NOMO-1 treated with DMSO at 0.1 percent for 48 hours (cell line): ENCODE measurements at regions not wholly inside any gene's neighbourhood (a gene's known extent, or its start where the extent isn't known, plus 50 kb on each side); places are given as distances from the start of the nearest gene placed in this dataset.
A peak's percentile ranks its signal among the peaks of the same experiment; 100 is the strongest.

Source experiments
- DNase-seq: peaks from one replicate; lab custom pipeline; 2025; ENCODE audit not compliant: unreplicated experiment; lab: John Stamatoyannopoulos, UW

DNA sequence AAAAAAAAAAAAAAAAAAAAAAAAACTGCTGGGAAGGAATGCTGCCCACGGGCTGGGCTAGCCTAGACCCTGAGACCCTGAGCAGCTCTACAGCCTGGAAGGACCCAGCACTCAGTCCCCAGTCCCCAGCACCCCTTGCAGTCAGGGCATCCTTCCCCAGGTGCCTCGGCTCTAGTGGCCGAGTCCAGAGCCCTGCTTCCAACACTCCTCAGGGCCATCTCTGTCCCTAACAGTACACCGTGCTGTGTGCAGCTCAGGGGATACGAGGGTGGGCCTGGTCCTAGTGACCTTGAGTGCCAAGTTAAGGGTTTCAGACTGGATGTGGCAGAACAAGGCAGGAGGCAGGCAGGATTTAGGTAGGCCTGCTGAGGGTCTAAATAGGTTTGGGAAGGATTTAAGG lies 50.2 kb upstream of the LRP8 start:
- no peak for DNase-seq

DNA sequence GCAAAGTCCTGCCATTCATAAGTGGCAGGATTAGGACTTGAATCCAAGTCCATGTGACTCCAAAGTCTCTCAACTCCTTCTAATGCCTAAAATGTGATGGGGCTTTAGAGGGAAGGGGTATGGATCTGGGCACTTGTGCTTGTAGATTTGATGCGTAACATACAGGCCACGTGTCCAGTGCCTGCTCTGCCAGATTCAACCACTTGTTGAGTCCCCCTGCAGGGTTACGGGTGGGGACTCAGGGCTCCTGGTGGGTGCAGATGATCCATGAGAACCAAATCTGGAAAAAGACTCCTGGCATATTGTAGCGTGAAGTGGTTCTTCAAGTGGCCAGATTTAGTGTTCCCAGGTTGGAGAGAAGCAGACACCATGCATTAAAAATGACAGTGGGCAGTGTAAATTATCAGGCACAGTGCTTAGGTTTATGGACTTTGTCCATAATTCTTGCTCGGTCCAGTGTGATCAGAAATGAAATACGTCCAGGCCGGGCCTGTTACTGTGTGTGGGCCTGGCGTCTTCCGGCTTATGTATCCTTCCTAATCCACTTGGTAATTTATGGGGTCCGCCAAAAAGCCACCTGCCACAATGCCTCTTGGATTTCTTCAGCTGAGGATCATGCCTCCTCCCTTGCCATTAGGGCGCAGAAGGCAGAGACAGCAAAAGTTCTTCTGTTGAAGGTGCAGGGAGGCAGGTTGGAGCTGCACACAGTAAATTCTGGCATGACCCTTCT lies 51.2 kb upstream of the LRP8 start:
- no peak for DNase-seq

DNA sequence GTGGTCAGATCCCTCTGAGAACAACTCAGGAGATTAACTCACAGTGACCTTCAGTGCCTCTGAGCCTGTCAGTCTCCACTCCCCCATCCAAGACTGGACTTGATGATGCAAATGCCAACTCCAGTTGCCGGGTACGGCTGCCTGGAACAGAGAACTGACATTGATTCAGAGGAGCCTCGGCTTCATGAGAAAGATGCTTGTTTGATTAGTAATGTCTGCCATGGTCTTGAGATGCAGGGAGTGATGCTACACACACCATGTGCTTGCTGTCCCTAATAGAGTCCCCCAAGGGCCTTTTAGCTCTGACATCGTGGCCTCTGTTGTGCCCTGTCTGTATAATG lies 51.8 kb upstream of the LRP8 start:
- no peak for DNase-seq

DNA sequence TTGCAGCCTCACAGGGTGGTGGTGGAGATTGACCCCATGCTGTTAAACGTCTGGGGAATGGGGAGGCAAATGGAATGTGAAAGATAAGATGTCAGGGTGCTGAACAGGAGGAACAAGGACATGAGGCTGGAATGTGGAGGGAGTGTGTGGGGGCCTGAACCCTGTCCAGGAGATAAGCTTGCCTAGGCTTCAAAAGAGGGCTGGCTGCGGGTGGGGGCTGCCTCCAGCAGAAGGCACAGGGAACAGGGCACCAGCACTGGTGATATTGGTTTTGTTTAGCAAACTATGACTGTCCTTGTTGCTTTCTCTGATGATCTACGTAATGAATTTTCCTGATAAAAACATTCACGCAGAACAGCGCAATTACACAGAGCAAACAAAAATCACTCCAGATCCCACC lies 52.4 kb upstream of the LRP8 start:
- no peak for DNase-seq

DNA sequence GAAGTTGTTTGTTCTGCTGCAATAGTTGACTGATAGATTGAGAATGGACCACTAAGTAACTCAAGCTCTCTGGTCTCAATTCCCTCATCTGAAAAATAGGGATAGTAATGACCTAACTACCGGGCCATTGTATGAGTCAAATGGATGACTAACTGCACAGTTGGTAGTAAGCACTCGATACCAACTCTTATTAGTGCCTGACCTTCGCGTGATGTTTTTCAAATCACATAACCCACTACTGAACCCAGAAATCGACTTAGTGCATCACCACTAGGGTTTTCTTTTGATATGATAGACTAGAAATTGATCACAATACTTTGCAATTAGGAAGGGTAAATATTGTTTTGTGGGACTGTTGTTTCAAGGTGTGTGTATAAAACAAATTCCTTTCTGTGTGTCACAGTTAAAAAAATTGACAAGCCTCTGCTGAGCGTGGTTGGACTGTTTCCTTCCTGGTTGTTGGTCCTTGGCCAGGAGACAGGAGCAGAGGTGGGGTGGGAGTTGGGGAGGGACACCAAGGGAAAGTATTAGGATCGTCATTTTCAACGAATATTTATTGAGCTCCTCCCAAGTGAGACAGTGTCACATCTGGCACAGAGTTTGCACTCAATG lies 54.0 kb upstream of the LRP8 start:
- DNase-seq = no peak

DNA sequence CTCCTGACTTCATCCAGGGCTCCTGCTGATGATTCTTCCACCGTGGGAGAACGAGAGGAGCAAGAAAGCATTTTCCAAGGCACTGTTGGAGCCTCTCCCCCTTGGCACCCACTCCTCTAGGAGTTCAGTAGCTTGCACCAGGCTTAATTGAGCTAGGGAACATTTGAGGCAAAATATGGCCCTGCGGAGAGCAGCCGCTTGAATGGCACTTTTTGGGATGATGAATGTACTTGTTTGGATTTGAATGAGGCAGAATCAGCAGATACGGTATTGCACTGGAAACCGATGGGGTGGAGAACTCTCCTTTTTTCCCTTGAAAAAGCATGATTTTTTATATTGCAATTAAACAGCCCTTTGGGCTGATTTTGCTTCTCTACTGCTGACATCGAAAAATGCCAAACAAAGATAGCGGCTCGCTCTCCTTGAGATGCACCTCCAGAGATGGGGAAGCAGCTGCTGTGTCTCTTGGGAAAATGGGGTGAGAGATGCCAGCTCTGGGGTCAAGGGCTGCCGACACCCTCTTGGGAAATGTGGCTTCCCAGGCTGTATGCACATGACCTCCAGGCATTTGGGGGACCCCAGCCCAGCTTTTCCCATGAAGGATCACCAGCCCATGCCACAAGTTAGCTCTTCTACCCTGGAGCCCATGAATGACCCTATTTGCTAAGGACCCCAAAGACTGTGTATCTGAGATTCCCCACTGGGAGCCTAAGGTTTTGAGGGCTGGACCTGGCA lies 55.4 kb upstream of the LRP8 start:
- DNase-seq = no peak

DNA sequence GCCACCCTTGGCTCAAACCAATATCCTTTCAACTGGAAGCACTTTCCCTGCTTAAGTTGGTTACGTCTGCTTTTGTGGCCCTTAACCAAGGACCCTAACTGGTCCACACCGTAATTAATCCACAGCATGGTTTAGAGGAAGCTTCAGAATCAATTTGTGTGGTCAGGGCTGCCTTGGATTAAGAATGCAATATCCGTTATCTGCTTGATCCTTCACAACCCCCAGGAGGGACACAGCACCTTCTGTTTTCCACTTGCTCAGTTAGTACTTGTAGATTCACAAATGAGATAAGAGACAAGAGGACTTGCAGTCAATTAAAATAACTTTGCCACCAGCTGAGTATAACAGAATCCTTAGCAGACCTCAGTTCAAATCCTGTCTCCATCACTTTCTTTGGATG lies 56.9 kb upstream of the LRP8 start:
- no peak for DNase-seq

DNA sequence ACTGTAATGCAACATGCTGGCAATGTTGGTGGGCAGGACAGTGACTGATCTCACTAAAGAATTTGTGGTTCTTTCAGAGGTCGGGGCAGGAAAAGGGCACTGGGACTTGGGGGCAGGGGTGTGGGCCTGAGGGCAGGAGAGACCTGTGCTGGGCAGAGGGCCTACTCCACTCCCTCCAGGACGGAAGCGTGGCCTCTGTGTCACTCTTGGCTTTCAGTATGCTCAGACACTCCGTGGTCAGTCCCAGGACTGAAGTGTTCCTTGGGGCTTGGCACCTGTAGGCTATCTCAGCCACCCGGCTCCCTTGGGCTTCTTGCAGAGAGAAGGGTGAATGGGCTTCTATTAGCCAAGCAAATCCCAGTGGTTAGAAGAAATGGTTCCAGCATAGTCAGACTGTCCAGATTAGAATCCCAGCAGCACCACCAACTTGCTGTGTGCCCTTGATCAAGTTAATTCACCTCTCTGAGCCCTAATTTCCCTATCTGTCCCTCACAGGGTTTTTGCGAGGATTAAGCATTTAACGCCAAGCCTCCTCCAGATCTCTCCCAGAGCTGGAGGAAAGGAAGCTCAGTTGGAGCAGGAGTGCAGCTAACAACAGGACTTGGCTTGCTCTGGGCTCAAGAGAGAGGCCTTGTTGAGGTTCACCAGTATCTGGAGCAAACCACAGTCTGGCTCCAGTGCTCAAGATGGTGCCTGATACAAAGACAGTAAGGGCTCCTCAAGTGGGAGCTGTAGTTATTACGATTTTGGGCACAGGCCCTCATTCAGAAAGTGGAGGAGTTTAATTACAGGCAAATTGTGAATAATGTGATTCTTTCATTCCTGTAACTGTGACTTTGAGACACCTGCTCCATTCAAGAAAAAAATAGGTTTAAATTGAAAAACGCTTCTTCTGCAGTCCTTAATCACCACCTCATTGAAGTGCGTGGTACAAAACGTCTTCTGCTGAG lies 57.7 kb upstream of the LRP8 start:
- no peak for DNase-seq

DNA sequence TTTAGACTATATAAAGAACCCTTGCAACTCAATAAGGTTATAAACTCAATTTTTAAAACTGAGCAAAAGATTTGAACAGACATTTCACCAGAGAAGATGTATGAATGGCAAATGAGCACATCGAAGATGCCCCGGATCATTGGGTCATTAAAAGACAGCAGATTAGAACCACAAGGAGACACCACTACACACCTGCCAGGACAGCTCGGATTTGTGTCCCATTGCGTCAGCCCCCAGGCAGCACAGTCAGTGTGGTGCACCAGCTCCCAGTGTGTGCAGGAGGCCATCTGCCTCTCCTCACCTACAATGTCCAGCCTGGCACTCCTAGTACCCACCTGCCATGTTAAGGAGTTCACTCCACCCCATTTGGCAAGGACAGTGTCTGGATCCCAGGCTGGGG lies 61.1 kb upstream of the LRP8 start:
- no peak for DNase-seq

DNA sequence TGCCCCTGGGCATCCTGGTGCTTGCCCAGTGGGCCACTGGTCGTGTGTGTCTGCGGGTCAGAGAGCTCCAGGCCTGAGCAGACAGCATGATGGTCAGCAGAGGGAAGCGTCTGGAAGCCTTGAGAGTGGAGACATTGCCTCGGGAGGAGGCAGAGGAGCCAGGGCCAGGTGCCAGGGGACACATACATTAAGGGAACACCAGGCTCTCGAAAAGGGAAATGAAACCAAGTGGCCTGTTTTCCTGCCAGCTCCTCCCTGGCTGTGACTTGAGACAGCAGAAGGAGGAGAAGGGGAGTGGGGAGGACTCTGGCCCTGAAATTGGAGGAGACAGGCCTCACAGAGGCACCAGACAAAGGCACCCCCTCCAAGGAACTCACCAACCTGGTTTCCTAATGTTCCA lies 62.4 kb upstream of the LRP8 start:
- peak; percentile 81 for DNase-seq

DNA sequence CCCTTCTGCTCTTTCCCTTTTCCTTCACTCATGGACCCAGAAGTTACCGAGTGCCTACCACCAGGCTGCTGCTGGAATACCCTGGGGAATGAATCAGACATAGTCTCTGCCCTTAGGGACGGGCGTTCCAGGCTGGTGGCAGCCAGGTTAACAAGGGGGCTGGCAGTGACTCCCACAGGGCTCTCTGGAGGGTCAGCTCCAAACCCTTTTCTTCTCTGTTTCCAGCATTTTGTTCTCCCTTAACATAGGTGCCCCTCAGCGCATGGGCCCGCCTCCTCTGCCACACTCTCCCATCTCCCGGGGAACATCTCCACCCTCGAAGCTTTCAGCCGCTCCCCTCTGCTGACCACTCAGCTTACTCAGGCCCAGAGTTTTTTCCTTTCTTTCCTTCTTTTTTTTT lies 62.9 kb upstream of the LRP8 start:
- no peak for DNase-seq

DNA sequence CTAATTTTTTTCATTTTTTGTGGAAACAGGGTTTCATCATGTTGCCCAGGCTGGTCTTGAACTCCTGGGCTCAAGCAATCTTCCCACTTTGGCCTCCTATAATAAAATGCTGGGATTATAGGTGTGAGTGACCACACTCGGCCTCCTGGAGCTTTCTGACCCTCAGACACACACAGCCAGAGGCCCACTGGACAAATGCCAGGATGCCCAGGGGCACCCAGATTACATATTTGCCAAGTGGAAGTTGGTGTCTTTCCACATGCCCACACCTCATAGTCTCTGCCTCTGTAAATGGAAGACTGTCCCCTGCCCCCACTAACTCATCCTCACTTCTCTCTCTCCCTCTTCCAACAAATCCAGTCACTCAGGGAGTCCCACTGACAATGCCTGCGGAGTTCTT lies 63.4 kb upstream of the LRP8 start:
- no peak for DNase-seq

DNA sequence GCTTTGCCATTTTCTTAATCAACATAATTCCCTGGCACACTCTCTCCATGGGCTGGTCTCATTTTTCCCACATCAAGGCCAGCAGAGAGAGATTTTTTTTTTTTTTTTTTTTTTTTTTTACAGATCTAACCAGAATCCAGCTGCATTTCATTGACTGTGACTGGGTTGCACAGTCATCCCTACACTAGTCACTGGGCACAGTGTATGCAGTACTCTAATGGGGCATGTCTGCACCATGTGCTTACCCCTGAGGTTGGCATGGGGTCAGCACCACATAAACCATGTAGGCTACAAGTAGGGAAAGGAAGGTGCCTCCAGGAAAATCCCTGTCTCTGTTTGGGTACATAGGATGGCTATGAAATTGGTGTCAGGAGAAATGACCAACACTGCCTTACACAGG lies 64.1 kb upstream of the LRP8 start:
- DNase-seq = no peak

DNA sequence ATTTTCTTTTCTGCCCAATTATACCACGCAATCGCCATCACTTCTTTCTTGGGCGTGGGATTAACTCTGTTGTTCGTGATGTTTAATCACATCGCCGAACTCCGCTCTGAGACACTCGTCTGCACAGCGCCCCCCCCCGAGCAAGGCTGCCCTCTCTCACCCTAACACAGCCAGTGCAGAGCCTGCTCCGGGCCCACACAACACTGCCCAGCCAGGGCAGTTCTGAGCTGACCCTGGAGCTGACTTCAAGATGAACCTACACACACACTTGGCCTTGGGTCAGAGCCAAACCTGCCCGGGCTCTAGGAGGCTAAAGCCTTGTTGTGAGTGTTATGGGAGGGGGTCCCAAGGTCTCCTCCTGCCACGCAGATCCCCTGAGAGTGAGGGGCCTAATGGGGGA lies 64.6 kb upstream of the LRP8 start:
- DNase-seq = no peak

DNA sequence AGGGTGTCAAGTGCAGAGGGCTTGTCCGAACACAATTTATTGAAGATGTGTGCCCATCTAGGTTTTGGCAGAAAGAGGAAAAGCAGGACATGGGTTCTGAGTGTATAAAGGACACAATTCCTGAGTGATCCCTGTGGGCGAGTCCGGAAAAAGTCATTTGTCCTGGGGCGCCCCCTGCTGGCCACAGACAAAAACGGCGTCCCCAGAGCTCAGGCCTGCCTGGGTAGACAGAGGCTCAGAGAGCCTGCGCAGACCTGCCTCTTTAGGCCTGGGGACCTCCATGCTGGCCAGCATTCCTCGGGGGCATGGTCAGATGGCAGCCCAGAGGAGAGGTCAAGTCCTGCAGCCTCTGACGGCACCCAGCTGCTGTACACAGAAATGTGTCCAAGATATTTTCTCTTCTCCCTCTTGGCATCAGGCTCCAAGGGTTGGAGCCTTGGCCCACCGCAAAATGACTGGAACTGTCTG lies 65.5 kb upstream of the LRP8 start:
- peak; percentile 24 for DNase-seq

DNA sequence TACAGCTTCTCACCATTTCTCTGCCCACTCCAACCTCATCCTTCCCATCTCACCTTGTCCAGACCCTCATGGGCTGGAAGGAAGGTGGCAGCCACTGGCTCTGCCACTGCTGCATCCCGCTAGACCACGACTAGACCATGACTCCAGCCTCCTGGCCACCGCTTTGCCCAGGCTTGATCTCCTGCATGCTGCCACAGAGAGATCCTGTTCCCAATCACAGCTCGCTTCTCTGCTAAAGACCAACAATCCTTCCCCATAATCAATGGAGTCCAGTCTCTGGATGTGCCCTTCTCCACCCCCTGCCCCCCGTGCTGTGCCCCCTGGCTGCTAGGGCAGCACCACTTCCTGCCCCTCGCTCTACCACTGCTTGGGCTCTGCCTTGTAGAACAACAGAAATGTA lies 64.9 kb upstream of the DMRTB1 start:
- no peak for DNase-seq

DNA sequence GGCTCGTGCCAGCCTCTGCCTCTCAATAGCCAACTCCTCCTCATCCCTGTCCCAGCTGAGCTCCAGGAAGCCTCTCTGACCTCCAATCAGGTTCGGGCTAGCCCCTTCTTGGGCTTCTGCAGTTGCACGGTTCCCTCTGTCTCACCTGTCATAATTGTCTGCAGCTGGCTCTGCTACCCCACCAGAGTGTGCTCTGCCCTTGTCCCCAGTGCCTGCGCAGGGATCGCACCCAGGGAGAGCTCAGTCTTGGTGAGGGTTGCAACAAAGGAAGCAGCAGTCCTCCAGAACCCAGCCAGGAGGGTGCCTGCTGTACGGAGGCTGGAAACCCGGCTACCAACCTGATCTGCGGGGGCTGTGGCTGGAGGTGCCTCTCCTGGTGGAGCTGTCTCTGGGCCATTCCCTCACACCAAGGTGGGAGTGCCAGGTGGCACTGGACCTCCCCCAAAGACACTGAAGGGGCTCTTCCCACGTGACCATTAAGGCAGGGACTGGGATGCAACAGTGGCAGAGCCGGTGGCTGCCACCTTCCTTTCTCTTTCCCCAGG lies 63.5 kb upstream of the DMRTB1 start:
- DNase-seq = no peak

DNA sequence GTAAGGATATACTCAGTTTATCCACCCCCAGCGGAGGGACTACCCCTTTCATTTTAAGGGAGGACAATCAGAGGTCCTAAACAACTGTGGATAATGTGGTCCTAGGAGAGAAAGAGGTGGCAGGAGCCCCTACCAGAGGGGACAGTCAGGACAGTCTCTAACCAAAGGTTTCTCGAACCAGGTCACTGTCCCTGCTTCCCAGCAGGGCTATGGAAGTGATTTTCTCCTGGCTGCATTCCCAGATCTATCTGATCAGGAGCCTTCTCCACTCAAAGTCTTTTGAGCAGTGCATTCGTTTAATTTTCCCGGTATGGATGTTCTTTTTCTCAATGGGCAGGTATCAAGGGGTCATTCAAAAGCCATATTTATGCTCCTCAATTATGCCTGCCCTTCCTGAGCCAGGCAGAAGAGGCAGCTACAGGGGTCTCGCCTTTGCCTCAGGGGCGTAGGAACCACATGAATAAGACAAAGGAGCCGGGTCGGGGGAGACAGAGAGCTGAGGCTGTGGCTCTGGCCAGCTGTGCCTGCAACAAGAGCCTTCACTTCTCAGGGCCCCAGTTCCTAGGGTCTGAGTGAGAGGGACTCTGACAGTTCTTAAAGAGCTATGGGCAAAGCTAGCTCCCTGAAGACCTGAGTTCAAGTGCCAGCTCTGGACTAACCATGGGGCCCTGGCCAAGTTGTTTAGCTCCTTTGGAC lies 62.5 kb upstream of the DMRTB1 start:
- DNase-seq = no peak

DNA sequence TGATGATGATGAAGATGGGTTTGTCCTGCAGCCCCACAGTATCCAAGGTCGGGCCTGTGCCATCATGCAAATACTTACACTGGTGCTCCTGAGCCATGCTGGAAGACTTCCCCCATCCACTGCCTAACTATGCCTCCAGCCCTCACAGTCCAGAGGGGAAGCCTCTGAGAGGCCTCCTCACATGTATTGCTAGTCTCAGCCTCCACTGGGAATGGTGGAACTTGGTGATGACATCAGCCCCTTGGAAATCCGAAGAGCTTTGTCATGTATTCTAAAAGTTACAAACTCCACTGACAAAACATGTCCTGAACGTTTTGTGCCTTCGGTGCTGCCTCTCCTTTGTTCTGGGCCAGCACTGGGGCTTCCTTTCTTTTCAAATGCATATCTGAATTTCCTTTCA lies 61.1 kb upstream of the DMRTB1 start:
- no peak for DNase-seq

DNA sequence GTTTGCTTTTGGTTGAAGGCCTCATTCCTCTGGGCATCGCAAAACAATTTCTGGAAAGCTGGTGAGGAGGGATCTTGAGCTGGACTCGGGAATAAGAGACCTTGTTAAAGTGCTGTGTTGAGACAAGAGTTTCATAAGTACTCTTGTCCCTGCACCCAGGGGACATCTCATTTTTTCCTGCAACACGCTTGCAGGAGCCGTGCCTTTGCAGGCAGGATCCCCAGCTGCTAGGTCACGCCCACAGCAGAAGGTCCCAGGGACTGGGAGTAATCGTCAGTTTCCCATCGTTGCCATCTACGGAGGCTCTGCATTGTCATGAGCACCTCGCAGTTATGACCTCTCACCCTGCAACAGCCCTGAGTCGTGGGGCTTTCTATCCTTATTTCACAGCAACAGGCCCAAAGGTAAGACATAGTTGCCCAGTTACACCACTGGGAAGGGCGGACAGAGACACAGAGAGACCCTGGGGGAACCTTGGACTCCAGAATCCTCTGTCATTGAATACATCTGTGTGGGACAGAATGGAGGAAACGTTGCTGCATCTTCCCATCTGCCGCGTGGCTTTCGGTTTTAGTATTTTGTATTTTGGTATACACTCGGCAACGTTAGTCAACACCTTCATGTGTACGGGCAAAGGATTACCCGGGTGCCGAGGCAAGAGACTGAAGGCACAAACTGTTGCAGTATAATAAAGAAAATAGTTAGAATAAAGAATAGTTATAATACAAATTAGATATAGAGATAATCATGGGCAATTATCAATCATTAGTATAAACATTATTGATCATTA lies 60.4 kb upstream of the DMRTB1 start:
- no peak for DNase-seq
